ENCODE measurements at regions not wholly inside any gene's neighbourhood (a gene's known extent, or its start where the extent isn't known, plus 50 kb on each side); places are given as distances from the start of the nearest gene placed in this dataset.

DNA sequence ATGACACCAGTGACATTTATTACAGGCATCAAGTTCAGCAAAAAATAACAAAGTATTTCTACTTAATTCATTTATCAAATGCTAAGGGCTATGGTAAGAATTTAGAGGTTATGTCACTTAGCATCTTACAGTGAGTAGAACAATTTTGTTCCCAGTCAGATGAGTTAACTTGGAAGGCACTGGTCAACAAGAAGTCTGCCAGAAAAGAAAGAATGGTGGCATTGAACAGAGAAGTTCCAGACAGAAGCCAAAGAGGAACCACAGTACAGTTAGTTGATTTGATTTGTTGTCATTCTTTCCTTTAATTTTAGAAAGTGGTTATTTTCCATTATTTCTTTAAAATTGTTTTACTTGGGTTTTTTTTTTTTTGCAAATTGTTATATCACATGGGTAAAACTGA is 232.2 kb upstream of the PKN2 start:
- DNase-seq (ENCODE audit: low read depth, low spot score) (no peak), ATAC-seq (no peak)
- H3K9me3 ChIP-seq (ENCODE audit: control insufficient read depth, insufficient read depth, low read depth, low read length), result no peaks in the 10 kb centered on the region
- peaks cover 17% of the 10 kb centered on the region; the same call in 1 of the 2 replicates for H3K27me3 ChIP-seq (ENCODE audit: control insufficient read depth, insufficient read depth, low read length)
- BruUV-seq (replicated peaks), result no TSS peak
- intact Hi-C loops (cut with micrococcal nuclease; ENCODE audit: unreplicated experiment) (no loop called here), in situ Hi-C loops (cut with HindIII; ENCODE audit: low pct_unique_long_range_greater_than_20kb, low sequenced_read_pairs) (no loop called here)
- no peak overlapping the region for H3K4me3 ChIP-seq (ENCODE audit: low read depth in 2 of 2, low read length in 2 of 2)
- H3K27ac ChIP-seq (ENCODE audit: low read length), result no peak overlapping the region
- TF ChIP-seq TCF7L2 (IDR thresholded peaks at IDR 0.05; ENCODE audit: low read depth, low read length), result no peak
- no peak for TF ChIP-seq SIN3A (IDR thresholded peaks at IDR 0.05; ENCODE audit: borderline replicate concordance, insufficient read depth, low read depth, low read length)
- TF ChIP-seq, protein P1, sequence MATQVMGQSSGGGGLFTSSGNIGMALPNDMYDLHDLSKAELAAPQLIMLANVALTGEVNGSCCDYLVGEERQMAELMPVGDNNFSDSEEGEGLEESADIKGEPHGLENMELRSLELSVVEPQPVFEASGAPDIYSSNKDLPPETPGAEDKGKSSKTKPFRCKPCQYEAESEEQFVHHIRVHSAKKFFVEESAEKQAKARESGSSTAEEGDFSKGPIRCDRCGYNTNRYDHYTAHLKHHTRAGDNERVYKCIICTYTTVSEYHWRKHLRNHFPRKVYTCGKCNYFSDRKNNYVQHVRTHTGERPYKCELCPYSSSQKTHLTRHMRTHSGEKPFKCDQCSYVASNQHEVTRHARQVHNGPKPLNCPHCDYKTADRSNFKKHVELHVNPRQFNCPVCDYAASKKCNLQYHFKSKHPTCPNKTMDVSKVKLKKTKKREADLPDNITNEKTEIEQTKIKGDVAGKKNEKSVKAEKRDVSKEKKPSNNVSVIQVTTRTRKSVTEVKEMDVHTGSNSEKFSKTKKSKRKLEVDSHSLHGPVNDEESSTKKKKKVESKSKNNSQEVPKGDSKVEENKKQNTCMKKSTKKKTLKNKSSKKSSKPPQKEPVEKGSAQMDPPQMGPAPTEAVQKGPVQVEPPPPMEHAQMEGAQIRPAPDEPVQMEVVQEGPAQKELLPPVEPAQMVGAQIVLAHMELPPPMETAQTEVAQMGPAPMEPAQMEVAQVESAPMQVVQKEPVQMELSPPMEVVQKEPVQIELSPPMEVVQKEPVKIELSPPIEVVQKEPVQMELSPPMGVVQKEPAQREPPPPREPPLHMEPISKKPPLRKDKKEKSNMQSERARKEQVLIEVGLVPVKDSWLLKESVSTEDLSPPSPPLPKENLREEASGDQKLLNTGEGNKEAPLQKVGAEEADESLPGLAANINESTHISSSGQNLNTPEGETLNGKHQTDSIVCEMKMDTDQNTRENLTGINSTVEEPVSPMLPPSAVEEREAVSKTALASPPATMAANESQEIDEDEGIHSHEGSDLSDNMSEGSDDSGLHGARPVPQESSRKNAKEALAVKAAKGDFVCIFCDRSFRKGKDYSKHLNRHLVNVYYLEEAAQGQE (IDR thresholded peaks at IDR 0.05; ENCODE audit: insufficient read depth in 1 of 2, low read depth in 2 of 2, low read length in 1 of 2), result no peak
- TF ChIP-seq, protein P2, sequence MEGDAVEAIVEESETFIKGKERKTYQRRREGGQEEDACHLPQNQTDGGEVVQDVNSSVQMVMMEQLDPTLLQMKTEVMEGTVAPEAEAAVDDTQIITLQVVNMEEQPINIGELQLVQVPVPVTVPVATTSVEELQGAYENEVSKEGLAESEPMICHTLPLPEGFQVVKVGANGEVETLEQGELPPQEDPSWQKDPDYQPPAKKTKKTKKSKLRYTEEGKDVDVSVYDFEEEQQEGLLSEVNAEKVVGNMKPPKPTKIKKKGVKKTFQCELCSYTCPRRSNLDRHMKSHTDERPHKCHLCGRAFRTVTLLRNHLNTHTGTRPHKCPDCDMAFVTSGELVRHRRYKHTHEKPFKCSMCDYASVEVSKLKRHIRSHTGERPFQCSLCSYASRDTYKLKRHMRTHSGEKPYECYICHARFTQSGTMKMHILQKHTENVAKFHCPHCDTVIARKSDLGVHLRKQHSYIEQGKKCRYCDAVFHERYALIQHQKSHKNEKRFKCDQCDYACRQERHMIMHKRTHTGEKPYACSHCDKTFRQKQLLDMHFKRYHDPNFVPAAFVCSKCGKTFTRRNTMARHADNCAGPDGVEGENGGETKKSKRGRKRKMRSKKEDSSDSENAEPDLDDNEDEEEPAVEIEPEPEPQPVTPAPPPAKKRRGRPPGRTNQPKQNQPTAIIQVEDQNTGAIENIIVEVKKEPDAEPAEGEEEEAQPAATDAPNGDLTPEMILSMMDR (IDR thresholded peaks at IDR 0.05), result no peak
- TF ChIP-seq POLR2AphosphoS5 (IDR thresholded peaks at IDR 0.05; ENCODE audit: low read depth, low read length), result no peak
- H3K4me1 ChIP-seq (ENCODE audit: control insufficient read depth, insufficient read depth, low read length), result no peaks in the 10 kb centered on the region
- ChIA-PET CTCF (no interaction called here), POLR2A (no interaction called here)
- no peaks in the 10 kb centered on the region for H3K36me3 ChIP-seq (ENCODE audit: control insufficient read depth, insufficient read depth, low read length)

DNA sequence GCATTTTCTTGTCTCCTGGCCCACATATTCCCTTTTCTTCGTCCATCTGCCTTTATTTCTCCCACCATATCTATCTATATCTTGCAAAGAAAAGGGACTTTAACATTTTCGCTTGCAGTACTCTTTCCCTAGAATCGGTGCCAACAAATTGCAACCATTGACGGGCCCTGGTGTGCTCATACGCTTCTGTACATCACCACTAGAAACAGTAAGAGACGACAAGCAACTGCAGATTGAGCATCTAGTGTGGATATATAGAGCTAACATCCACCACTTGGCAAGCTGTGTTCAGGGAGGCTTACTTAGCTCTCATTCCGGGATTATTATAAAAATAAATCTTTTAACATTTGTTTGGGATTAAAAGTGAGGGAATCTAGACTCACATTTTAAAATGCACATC is 230.8 kb upstream of the PKN2 start:
- no peak for TF ChIP-seq TCF7L2 (IDR thresholded peaks at IDR 0.05; ENCODE audit: low read depth, low read length)
- Histone ChIP-seq H3K27ac (ENCODE audit: low read length) (no peak overlapping the region), H3K4me1 (ENCODE audit: control insufficient read depth, insufficient read depth, low read length) (no peaks in the 10 kb centered on the region), H3K36me3 (ENCODE audit: control insufficient read depth, insufficient read depth, low read length) (no peaks in the 10 kb centered on the region), H3K4me3 (ENCODE audit: low read depth in 2 of 2, low read length in 2 of 2) (no peak overlapping the region), H3K9me3 (ENCODE audit: control insufficient read depth, insufficient read depth, low read depth, low read length) (no peaks in the 10 kb centered on the region), H3K27me3 (ENCODE audit: control insufficient read depth, insufficient read depth, low read length) (peaks cover 15% of the 10 kb centered on the region; the same call in 1 of the 2 replicates)
- in situ Hi-C loops (cut with HindIII; ENCODE audit: low pct_unique_long_range_greater_than_20kb, low sequenced_read_pairs), result no loop called here
- ATAC-seq, result no peak
- ChIA-PET CTCF (no interaction called here), POLR2A (no interaction called here)
- intact Hi-C loops (cut with micrococcal nuclease; ENCODE audit: unreplicated experiment), result no loop called here
- no TSS peak for BruUV-seq (replicated peaks)
- DNase-seq (ENCODE audit: low read depth, low spot score), result no peak

DNA sequence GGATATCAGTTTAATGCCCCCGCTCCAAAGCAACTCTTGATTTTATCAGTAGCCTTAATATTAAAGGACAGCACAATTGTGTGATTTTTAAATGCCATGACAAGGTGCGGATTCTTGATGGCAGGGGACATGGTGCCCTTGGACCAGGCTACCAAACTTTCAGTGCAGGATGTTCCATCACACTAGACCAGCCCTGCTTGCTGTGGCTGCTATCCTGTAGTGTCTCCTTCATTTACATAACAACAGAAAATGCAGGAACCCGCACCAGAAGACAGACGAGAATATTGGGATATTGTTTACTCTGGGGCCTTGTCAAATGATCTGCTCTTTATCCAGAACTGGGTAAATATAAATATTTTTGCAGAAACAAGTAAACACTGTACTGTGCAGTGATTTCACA is 229.3 kb upstream of the PKN2 start:
- ChIA-PET POLR2A (no interaction called here), CTCF (no interaction called here)
- BruUV-seq (replicated peaks), result no TSS peak
- Histone ChIP-seq H3K27ac (ENCODE audit: low read length) (no peak overlapping the region), H3K9me3 (ENCODE audit: control insufficient read depth, insufficient read depth, low read depth, low read length) (no peaks in the 10 kb centered on the region), H3K27me3 (ENCODE audit: control insufficient read depth, insufficient read depth, low read length) (peaks cover 20% of the 10 kb centered on the region), H3K36me3 (ENCODE audit: control insufficient read depth, insufficient read depth, low read length) (no peaks in the 10 kb centered on the region), H3K4me1 (ENCODE audit: control insufficient read depth, insufficient read depth, low read length) (no peaks in the 10 kb centered on the region), H3K4me3 (ENCODE audit: low read depth in 2 of 2, low read length in 2 of 2) (no peak overlapping the region)
- in situ Hi-C loops (cut with HindIII; ENCODE audit: low pct_unique_long_range_greater_than_20kb, low sequenced_read_pairs), result no loop called here
- DNase-seq (ENCODE audit: low read depth, low spot score), result no peak
- intact Hi-C loops (cut with micrococcal nuclease; ENCODE audit: unreplicated experiment), result no loop called here
- no peak for ATAC-seq
- TF ChIP-seq SIN3A (IDR thresholded peaks at IDR 0.05; ENCODE audit: borderline replicate concordance, insufficient read depth, low read depth, low read length) (no peak), POLR2AphosphoS5 (IDR thresholded peaks at IDR 0.05; ENCODE audit: low read depth, low read length) (no peak), TCF7L2 (IDR thresholded peaks at IDR 0.05; ENCODE audit: low read depth, low read length) (no peak)
- TF ChIP-seq, protein P1 (IDR thresholded peaks at IDR 0.05; ENCODE audit: insufficient read depth in 1 of 2, low read depth in 2 of 2, low read length in 1 of 2), result no peak
- TF ChIP-seq, protein P2 (IDR thresholded peaks at IDR 0.05), result no peak

Measured in Panc1 (cell line).